GM23338 (cell line): ENCODE measurements at regions not wholly inside any gene's neighbourhood (a gene's known extent, or its start where the extent isn't known, plus 50 kb on each side); places are given as distances from the start of the nearest gene placed in this dataset.

Source experiments
- ATAC-seq: fragments of 200-7000 bp; cut with Tn5 transposase; 3 replicates; pipeline ENCODE4 v1.9.1; 2020
- DNase-seq: peaks from one replicate; pipeline ENCODE4 v3.0.0-alpha.2; 2015; ENCODE audit warnings: low spot score
- H2AFZ ChIP-seq: fragments of 200-600 bp; sonication (generic); 2 replicates; pipeline ENCODE4 v1.8.0; 2016; ENCODE audit warnings: antibody characterized with exemption, mild to moderate bottlenecking, moderate library complexity
- H3F3A ChIP-seq: fragments of 200-600 bp; sonication (generic); replicated peaks from 2 replicates; pipeline ENCODE4 v1.8.0; 2017; ENCODE audit warnings: antibody characterized with exemption, mixed run types, low read depth
- H3K27ac ChIP-seq: fragments of 200-600 bp; sonication (generic); 2 replicates; pipeline ENCODE4 v1.6.1; 2016; ENCODE audit warnings: low read depth
- H3K27me3 ChIP-seq: fragments of 200-600 bp; sonication (generic); 2 replicates; pipeline ENCODE4 v1.8.0; 2016; ENCODE audit warnings: mild to moderate bottlenecking, mixed run types, moderate library complexity; ENCODE audit not compliant: insufficient read depth
- H3K36me3 ChIP-seq: fragments of 200-600 bp; sonication (generic); 2 replicates; pipeline ENCODE4 v1.8.0; 2016; ENCODE audit warnings: mild to moderate bottlenecking; ENCODE audit not compliant: insufficient read depth
- H3K4me1 ChIP-seq: fragments of 200-600 bp; sonication (generic); 2 replicates; pipeline ENCODE4 v1.8.0; 2016; ENCODE audit warnings: mild to moderate bottlenecking, moderate library complexity; ENCODE audit not compliant: insufficient read depth
- H3K4me2 ChIP-seq: fragments of 200-600 bp; sonication (generic); 2 replicates; pipeline ENCODE4 v1.7.1; 2017; ENCODE audit warnings: mixed run types
- H3K4me3 ChIP-seq: fragments of 200-600 bp; sonication (generic); 2 replicates; pipeline ENCODE4 v1.6.1; 2016; ENCODE audit warnings: mixed run types
- H3K79me2 ChIP-seq: fragments of 200-600 bp; sonication (generic); replicated peaks from 2 replicates; pipeline ENCODE4 v1.8.0; 2017; ENCODE audit warnings: mild to moderate bottlenecking; ENCODE audit not compliant: insufficient read depth
- H3K9me2 ChIP-seq: fragments of 200-600 bp; sonication (generic); 2 replicates; pipeline ENCODE4 v1.8.0; 2017; ENCODE audit not compliant: insufficient read depth
- H4K20me1 ChIP-seq: fragments of 200-600 bp; sonication (generic); replicated peaks from 2 replicates; pipeline ENCODE4 v1.8.0; 2017; ENCODE audit warnings: mild to moderate bottlenecking; ENCODE audit not compliant: insufficient read depth
- H3K27ac Mint-ChIP-seq: 2 replicates; pipeline ENCODE4 v1.8.0; 2020; ENCODE audit warnings: inconsistent platforms, mild to moderate bottlenecking, moderate library complexity, mixed read lengths
- H3K27me3 Mint-ChIP-seq: 3 replicates; pipeline ENCODE4 v1.8.0; 2022; ENCODE audit warnings: low read depth, mild to moderate bottlenecking, moderate library complexity, mixed read lengths, inconsistent platforms; ENCODE audit not compliant: insufficient read depth, poor library complexity
- H3K36me3 Mint-ChIP-seq: 3 replicates; pipeline ENCODE4 v1.8.0; 2021; ENCODE audit warnings: low read depth, mild to moderate bottlenecking, inconsistent platforms, moderate library complexity, mixed read lengths
- H3K4me1 Mint-ChIP-seq: 3 replicates; pipeline ENCODE4 v1.8.0; 2020; ENCODE audit warnings: mild to moderate bottlenecking, inconsistent platforms, mixed read lengths
- H3K4me3 Mint-ChIP-seq: 3 replicates; pipeline ENCODE4 v1.8.0; 2021; ENCODE audit warnings: moderate library complexity, mild to moderate bottlenecking, inconsistent platforms, mixed read lengths
- H3K9me3 Mint-ChIP-seq: 3 replicates; pipeline ENCODE4 v1.8.0; 2020; ENCODE audit warnings: moderate library complexity, mild to moderate bottlenecking, inconsistent platforms, mixed read lengths
- CREB1 ChIP-seq: fragments of 250-450 bp; sonication (Bioruptor Pico); IDR thresholded peaks from 2 replicates; pipeline ENCODE4 v1.5.0; 2020; ENCODE audit warnings: low read depth, mild to moderate bottlenecking, moderate library complexity
- CTCF ChIP-seq, 2 experiments: fragments of 200-600 bp in 1 of 2; sonication (generic) in 1 of 2; conservative IDR thresholded peaks; 2 replicates each; pipeline versions ENCODE4 v1.5.1 to v1.6.1; 2016 to 2017; ENCODE audit warnings: antibody characterized with exemption in 2 of 2, low read depth in 2 of 2, mild to moderate bottlenecking in 2 of 2, moderate library complexity in 1 of 2
- ETS1 ChIP-seq: IDR thresholded peaks from 2 replicates; pipeline ENCODE4 v1.6.1; 2016; ENCODE audit warnings: antibody characterized with exemption
- EZH2 ChIP-seq: fragments of 200-600 bp; sonication (generic); IDR thresholded peaks from one replicate; pipeline ENCODE4 v1.8.0; 2017; ENCODE audit warnings: antibody characterized with exemption, mild to moderate bottlenecking, low read depth; ENCODE audit not compliant: unreplicated experiment
- EZH2phosphoT487 ChIP-seq: fragments of 200-600 bp; sonication (generic); IDR thresholded peaks from one replicate; pipeline ENCODE4 v1.8.1; 2018; ENCODE audit warnings: antibody characterized with exemption; ENCODE audit not compliant: unreplicated experiment
- JUNB ChIP-seq: IDR thresholded peaks from one replicate; pipeline ENCODE4 v1.6.1; 2016; ENCODE audit warnings: antibody characterized with exemption; ENCODE audit not compliant: unreplicated experiment
- NANOG ChIP-seq: IDR thresholded peaks from 2 replicates; pipeline ENCODE4 v1.6.1; 2016; ENCODE audit warnings: antibody characterized with exemption, borderline replicate concordance
- POLR2AphosphoS5 ChIP-seq: IDR thresholded peaks from 2 replicates; pipeline ENCODE4 v1.6.1; 2016; ENCODE audit warnings: antibody characterized with exemption, low read depth
- REST ChIP-seq: IDR thresholded peaks from one replicate; pipeline ENCODE4 v1.6.1; 2018; ENCODE audit warnings: antibody characterized with exemption; ENCODE audit not compliant: unreplicated experiment
- STAT1 ChIP-seq: IDR thresholded peaks from one replicate; pipeline ENCODE4 v1.6.1; 2016; ENCODE audit warnings: antibody characterized with exemption; ENCODE audit not compliant: unreplicated experiment
- ZNF114 ChIP-seq: fragments of 250-450 bp; sonication (Bioruptor Pico); IDR thresholded peaks from 2 replicates; pipeline ENCODE4 v1.5.0; 2020; ENCODE audit warnings: mild to moderate bottlenecking, moderate library complexity
- ZNF331 ChIP-seq: fragments of 250-450 bp; sonication (Bioruptor Pico); IDR thresholded peaks from 2 replicates; pipeline ENCODE4 v1.5.0; 2020; ENCODE audit warnings: low read depth, mild to moderate bottlenecking, moderate library complexity
- ZNF462 ChIP-seq: fragments of 250-450 bp; sonication (Bioruptor Pico); IDR thresholded peaks from 2 replicates; pipeline ENCODE4 v1.5.0; 2020; ENCODE audit warnings: mild to moderate bottlenecking, moderate library complexity

GRCh38 chr2:65666156-65666725, 233.8 kb upstream of the SPRED2 start (continued):
- TF ChIP-seq ETS1 (no peak), ZNF331 (no peak), CREB1 (CRISPR knock-in tag) (no peak)

GRCh38 chr2:65664931-65665330, 232.5 kb upstream of the SPRED2 start:
- Mint-ChIP-seq H3K4me1 (peaks cover 2% of the 10 kb centered on the region; the same call in 1 of the 3 replicates), H3K4me3 (no peak overlapping the region), H3K27ac (no peak overlapping the region), H3K9me3 (peaks cover 39% of the 10 kb centered on the region), H3K27me3 (peaks cover 6% of the 10 kb centered on the region), H3K36me3 (peaks cover 16% of the 10 kb centered on the region)
- Histone ChIP-seq H3K4me2 (no peak overlapping the region), H3K9me2 (no peaks in the 10 kb centered on the region), H3K27me3 (no peaks in the 10 kb centered on the region), H3K36me3 (no peaks in the 10 kb centered on the region), H3K79me2 (no peaks in the 10 kb centered on the region), H3K4me1 (no peaks in the 10 kb centered on the region), H4K20me1 (no peaks in the 10 kb centered on the region), H2AFZ (no peak overlapping the region), H3K27ac (no peak overlapping the region), H3K4me3 (no peak overlapping the region), H3F3A (no peaks in the 10 kb centered on the region)
- DNase-seq: no peak
- no peak for ATAC-seq
- TF ChIP-seq NANOG (no peak), EZH2 (no peak), ZNF462 (CRISPR knock-in tag) (no peak), ZNF331 (no peak), CTCF (conservative IDR thresholded peaks at IDR 0.05; ENCODE audit: low read depth in 2 of 2) (no peak), JUNB (no peak), ZNF114 (no peak), CREB1 (CRISPR knock-in tag) (no peak), STAT1 (no peak), EZH2phosphoT487 (no peak), POLR2AphosphoS5 (no peak), REST (no peak)
